GM10266 (cell line): ENCODE measurements at regions not wholly inside any gene's neighbourhood (a gene's known extent, or its start where the extent isn't known, plus 50 kb on each side); places are given as distances from the start of the nearest gene placed in this dataset.

ENCODE experiments used
- DNase-seq: peaks from one replicate; pipeline ENCODE4 v3.0.0; 2012; ENCODE audit errors: extremely low spot score
- TF ChIP-seq, protein P1 (sequence below): IDR thresholded peaks from 2 replicates; pipeline ENCODE4 v1.5.1; 2012; ENCODE audit warnings: mild to moderate bottlenecking, low read depth; ENCODE audit not compliant: control insufficient read depth, insufficient read depth; ENCODE audit errors: missing control alignments

DNA sequence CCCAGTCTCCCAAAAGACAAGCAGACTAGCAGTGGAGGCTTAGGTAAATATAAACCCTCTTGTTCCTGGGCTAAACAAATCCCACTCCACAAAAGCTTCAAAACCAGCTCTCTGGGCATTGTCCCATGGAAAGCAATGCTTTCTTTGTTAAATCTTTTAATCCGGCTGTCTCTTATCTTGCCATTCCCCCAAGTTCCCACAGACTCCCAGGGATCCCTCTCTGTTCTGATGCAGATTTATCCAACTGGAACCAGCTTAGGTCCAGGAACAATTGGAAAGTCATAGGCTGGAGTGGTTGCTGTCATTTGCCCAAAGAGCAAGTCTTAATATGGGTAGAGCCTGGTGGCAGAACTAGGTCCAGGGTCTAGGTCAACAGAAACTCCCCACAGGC is 110.1 kb upstream of the ATP1A1 start:
- TF ChIP-seq, protein P1, sequence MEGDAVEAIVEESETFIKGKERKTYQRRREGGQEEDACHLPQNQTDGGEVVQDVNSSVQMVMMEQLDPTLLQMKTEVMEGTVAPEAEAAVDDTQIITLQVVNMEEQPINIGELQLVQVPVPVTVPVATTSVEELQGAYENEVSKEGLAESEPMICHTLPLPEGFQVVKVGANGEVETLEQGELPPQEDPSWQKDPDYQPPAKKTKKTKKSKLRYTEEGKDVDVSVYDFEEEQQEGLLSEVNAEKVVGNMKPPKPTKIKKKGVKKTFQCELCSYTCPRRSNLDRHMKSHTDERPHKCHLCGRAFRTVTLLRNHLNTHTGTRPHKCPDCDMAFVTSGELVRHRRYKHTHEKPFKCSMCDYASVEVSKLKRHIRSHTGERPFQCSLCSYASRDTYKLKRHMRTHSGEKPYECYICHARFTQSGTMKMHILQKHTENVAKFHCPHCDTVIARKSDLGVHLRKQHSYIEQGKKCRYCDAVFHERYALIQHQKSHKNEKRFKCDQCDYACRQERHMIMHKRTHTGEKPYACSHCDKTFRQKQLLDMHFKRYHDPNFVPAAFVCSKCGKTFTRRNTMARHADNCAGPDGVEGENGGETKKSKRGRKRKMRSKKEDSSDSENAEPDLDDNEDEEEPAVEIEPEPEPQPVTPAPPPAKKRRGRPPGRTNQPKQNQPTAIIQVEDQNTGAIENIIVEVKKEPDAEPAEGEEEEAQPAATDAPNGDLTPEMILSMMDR, result no peak

DNA sequence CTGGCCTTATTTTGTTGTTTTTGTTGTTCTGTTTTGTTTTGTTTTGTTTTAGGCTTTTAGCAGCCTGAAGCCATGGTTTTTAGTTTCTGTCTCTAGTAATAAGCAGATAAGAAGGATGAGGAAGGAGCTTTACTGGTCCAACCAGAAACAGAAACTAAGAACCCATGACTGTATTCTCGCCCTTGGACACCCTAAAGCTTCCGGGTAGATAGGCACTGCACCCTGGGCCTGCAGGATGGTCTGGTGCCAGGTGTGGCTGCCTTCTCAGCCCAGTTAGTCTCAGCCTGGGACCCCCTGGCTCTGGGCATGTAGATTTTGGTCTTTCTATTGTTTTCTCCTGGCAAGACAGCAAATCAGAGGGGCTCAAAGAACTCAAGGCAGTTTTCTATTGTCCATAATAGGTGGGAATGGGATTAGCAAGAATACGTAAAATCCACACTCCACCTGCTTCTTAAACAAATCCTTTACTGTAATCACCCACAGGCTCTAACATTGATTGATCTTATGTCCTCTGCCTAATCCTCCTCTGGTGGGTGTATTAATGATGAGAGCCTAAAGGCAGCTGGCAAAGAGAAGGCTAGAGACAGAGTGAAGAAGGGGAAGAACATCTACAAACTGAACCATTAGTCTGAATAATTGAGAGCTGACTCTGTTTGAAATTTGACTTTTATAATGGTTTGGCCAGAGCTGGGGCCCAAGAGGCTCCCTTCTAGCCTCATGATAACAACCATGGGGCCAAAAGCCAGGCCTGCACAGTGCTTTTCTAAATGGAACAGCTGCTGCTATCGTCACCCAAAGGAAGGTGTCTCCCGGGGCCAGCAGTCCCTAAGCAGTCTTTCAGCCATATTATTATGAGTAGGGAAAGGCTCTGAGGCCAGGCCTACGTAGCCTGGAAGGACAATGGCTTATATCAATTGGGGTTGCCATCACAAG is 106.8 kb upstream of the ATP1A1 start:
- TF ChIP-seq, protein P1, result no peak
- no peak for DNase-seq

More for the DNA sequence above, 110.1 kb upstream of the ATP1A1 start:
- no peak for DNase-seq

DNA sequence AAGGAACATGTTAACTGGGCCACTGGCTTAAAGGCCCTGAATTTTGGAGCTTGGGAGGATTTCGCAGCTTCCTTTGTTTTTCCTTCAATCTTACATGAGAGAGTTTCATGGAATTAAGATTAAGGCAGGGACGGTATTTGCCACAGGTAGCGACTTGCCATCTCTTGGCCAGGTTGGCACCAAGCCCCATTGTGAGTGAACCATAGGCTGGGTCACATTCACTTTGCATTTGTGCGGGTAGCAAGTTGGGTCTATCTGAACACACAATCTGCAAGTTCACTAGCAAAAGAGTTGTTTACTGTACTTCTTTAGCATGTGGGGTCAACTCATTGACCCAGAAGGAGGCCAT is 106.2 kb upstream of the ATP1A1 start:
- TF ChIP-seq, protein P1, result no peak
- no peak for DNase-seq

DNA sequence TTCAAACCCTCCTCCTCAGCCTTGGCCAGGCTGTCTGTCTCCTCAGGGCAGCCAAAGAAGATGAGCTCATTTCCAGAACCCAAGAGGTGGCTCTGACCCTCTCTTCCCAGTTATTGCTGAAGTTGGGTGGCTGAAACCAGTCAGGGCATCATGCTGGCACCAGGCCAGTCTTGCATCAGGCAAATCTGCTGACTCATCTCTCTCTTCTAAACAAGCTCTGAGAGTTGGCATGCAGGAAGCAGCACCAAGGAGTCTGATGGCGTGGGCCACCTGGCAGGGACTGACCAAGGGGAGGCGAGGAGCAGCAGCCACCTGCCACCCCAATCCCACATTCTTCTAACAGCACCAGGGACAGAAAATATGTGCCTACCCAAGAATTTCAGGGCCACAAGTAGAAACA is 104.8 kb upstream of the ATP1A1 start:
- TF ChIP-seq, protein P1, result no peak
- no peak for DNase-seq

DNA sequence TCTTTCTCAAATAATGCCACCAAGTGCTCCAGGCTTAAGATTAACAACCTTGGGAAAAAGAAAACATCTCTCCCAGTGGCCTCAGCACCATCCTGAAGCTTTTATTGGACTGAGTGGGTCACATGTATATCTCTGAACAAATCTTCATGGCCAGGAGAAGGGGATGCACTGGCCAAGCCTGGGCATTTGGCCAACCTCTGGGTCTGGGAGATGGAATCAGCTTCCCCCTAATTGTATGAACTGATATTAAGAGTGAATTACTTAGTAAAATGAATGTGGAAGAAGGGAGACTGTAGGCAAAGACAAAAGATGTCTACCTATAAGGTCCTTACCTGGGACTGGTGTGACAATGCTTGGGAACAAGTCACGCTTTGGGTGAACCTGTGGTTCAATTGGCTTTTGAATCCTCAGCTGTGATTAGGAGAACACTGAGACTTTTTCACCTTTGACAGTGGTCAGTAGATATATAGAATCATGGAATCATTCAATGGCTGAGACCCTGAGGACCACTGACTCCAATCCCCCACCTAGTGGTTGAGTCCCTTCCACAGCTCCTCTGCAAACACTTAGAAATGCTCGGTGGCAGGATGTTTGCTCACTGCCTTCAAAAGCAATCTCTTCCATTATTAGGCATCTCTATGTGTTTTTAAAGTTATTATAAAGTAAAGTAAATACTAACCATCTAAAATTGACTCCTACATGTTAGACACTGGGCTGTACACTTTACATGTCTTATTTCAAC is 102.6 kb upstream of the ATP1A1 start:
- TF ChIP-seq, protein P1, result no peak
- no peak for DNase-seq

DNA sequence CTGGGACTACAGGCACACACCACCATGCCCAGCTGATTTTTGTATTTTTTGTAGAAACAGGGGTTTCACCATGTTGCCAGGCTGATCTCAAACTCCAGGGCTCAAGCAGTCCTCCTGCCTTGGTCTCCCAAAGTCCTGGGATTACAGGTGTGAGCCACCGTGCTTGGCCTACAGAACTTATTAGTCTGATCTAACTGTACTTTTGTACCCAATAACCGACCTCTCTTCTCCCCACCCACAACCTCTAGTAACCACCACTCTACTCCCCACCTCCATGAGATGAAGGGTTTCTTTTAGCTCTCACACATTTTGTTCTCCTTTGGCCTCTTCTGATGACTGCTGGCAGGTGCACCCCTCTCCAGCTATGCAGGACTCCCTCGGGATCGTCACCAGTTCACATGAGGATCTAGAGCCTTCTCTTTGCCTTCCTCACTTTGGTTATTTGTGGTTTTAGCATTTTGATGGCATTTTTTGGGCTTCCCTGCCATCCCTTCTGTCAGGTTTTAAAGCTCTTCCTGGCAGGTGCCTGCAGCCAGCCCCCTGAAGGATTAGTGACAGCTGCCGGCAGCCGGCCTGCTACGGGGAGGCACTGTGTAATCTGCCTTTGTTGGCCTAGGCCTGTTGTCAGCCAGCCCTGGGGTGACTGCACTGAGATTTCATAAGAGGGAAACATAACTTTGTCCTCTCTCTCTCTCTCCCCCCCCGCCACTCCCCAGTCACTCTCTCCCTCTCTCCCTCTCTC is 99.8 kb upstream of the ATP1A1 start:
- no peak for DNase-seq
- TF ChIP-seq, protein P1, result no peak
